ENCODE measurements at regions not wholly inside any gene's neighbourhood (a gene's known extent, or its start where the extent isn't known, plus 50 kb on each side); places are given as distances from the start of the nearest gene placed in this dataset.

DNA sequence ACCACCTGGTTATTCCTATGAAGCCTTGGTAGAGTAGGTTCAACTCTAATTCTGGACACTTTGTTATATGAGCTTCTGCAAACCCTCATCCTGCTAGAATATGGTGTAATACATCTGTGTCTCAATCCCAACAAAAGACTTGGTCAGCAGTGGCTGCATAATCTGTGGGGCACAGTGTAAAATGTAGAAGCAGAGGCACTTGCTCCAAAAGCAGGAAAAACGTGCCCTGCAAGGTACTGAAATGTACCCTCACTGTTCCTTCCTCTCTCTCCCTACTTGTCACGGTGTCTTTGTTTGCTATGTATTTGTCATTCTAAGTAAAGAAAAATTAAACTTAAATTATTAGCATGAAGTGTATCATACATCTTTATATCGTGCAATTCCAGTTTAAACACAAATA, 267.9 kb downstream of the BCL11B start:
- no peak overlapping the region for H3K27ac ChIP-seq (replicated peaks; ENCODE audit: low read length)
- no CpG with 5 or more reads among the region's 3 CpGs for whole genome bisulfite sequencing, 2 donors (ENCODE audit: extremely low coverage in 2 of 2, insufficient read length in 2 of 2, insufficient replicate concordance in 1 of 2)
- H2BK5ac ChIP-seq (ENCODE audit: low read length) = no peak overlapping the region
- no peak overlapping the region for H3K18ac ChIP-seq (ENCODE audit: low read length)
- H2BK12ac ChIP-seq (ENCODE audit: low read length) = no peak overlapping the region
- no peaks in the 10 kb centered on the region for H3K79me1 ChIP-seq (ENCODE audit: low read depth, low read length)
- H2AK5ac ChIP-seq (ENCODE audit: low read depth, low read length) = no peak overlapping the region
- H2BK120ac ChIP-seq (ENCODE audit: low read depth, low read length) = no peak overlapping the region
- H3K9ac ChIP-seq (ENCODE audit: low read depth, low read length, poor library complexity) = no peak overlapping the region
- no peak overlapping the region for H2BK15ac ChIP-seq (ENCODE audit: low read length)
- H3K9me3 ChIP-seq (replicated peaks in 1 of 2; ENCODE audit: control insufficient read depth in 2 of 2, insufficient read depth in 1 of 2, low read depth in 1 of 2, low read length in 2 of 2) = no peaks in the 10 kb centered on the region
- no peak overlapping the region for H3K4me3 ChIP-seq (ENCODE audit: low read length in 2 of 2)
- no peaks in the 10 kb centered on the region for H3K36me3 ChIP-seq (replicated peaks in 1 of 2; ENCODE audit: control insufficient read depth in 2 of 2, insufficient read depth in 2 of 2, low read length in 2 of 2)
- no peak overlapping the region for H3K14ac ChIP-seq (ENCODE audit: low read length)
- H4K91ac ChIP-seq (ENCODE audit: low read depth, low read length, poor library complexity) = no peak overlapping the region
- no peak overlapping the region for H4K8ac ChIP-seq (ENCODE audit: low read depth, low read length)
- H3K27me3 ChIP-seq (ENCODE audit: control insufficient read depth in 3 of 3, insufficient read depth in 3 of 3, low read depth in 1 of 3, low read length in 3 of 3) = peaks cover 0 to 2% (median 0%) of the 10 kb centered on the region in 3 experiments
- peaks cover 0 to 2% of the 10 kb centered on the region in 2 donors for H3K4me1 ChIP-seq (ENCODE audit: control insufficient read depth in 2 of 2, insufficient read depth in 1 of 2, low read depth in 1 of 2, low read length in 2 of 2)
- no peak overlapping the region for H3K23ac ChIP-seq (ENCODE audit: low read depth, low read length, poor library complexity)
- no peak overlapping the region for H3K4ac ChIP-seq (ENCODE audit: low read length)
- no peak for DNase-seq (ENCODE audit: low spot score)
- no peak overlapping the region for H3K4me2 ChIP-seq (ENCODE audit: insufficient read depth, low read length, poor library complexity, severe bottlenecking)
- no peak overlapping the region for H2AFZ ChIP-seq (ENCODE audit: low read length)

DNA sequence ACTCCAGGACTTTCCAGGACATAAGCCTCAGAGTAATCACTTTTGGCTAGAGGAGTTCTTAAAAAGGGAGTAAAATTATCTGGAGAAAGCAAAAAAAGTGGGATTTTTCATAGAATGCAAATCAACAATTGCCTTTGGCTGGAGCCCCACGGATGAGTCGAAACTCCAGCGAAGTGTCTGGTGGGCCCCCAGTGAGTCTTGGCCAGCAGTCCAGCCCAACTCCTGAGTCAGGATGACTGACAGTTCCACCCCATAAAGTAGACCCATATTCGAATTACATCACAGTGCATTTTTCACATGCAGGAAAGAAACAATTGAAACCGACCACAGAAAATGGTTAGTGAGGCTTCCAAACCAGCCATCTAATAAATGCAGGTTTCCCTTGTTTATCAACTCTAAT, 265.7 kb downstream of the BCL11B start:
- Histone ChIP-seq H2BK5ac (ENCODE audit: low read length) (no peak overlapping the region), H3K36me3 (replicated peaks in 1 of 2; ENCODE audit: control insufficient read depth in 2 of 2, insufficient read depth in 2 of 2, low read length in 2 of 2) (no peaks in the 10 kb centered on the region), H4K91ac (ENCODE audit: low read depth, low read length, poor library complexity) (no peak overlapping the region), H2BK12ac (ENCODE audit: low read length) (no peak overlapping the region), H3K27me3 (ENCODE audit: control insufficient read depth in 3 of 3, insufficient read depth in 3 of 3, low read depth in 1 of 3, low read length in 3 of 3) (peaks cover 0 to 2% (median 0%) of the 10 kb centered on the region in 3 experiments), H4K8ac (ENCODE audit: low read depth, low read length) (no peak overlapping the region), H3K4me2 (ENCODE audit: insufficient read depth, low read length, poor library complexity, severe bottlenecking) (no peak overlapping the region), H3K79me1 (ENCODE audit: low read depth, low read length) (no peaks in the 10 kb centered on the region), H2AK5ac (ENCODE audit: low read depth, low read length) (no peak overlapping the region), H3K9ac (ENCODE audit: low read depth, low read length, poor library complexity) (no peak overlapping the region), H2AFZ (ENCODE audit: low read length) (no peak overlapping the region), H3K9me3 (replicated peaks in 1 of 2; ENCODE audit: control insufficient read depth in 2 of 2, insufficient read depth in 1 of 2, low read depth in 1 of 2, low read length in 2 of 2) (no peaks in the 10 kb centered on the region), H3K23ac (ENCODE audit: low read depth, low read length, poor library complexity) (no peak overlapping the region), H3K4me3 (ENCODE audit: low read length in 2 of 2) (no peak overlapping the region), H3K14ac (ENCODE audit: low read length) (no peak overlapping the region), H3K18ac (ENCODE audit: low read length) (no peak overlapping the region), H2BK120ac (ENCODE audit: low read depth, low read length) (no peak overlapping the region), H3K27ac (replicated peaks; ENCODE audit: low read length) (no peak overlapping the region), H2BK15ac (ENCODE audit: low read length) (no peak overlapping the region), H3K4me1 (ENCODE audit: control insufficient read depth in 2 of 2, insufficient read depth in 1 of 2, low read depth in 1 of 2, low read length in 2 of 2) (peaks cover 0 to 2% of the 10 kb centered on the region in 2 donors), H3K4ac (ENCODE audit: low read length) (no peak overlapping the region)
- no CpG with 5 or more reads among the region's 5 CpGs for WGBS, 2 donors (ENCODE audit: extremely low coverage in 2 of 2, insufficient read length in 2 of 2, insufficient replicate concordance in 1 of 2)
- DNase-seq (ENCODE audit: low spot score) = no peak

DNA sequence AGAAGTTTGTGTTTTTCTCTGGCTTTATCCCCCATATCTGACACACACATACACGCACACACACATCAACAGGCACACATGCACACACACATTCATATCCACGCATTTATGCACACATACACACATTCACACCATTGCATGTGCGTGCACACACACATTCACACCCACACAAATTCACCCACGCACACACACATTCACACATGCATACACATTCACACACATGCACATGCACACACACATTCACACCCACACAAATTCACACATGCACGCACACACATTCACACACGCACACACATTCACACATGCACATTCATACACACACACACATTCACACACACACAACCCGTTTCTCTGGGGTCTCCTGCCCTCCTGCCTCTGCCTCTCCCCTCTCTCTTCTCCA, 264.2 kb downstream of the BCL11B start:
- no peak overlapping the region for H2BK5ac ChIP-seq (ENCODE audit: low read length)
- H3K27me3 ChIP-seq (ENCODE audit: control insufficient read depth in 3 of 3, insufficient read depth in 3 of 3, low read depth in 1 of 3, low read length in 3 of 3) = peaks cover 0 to 2% (median 0%) of the 10 kb centered on the region in 3 experiments
- no peak overlapping the region for H3K23ac ChIP-seq (ENCODE audit: low read depth, low read length, poor library complexity)
- peak overlapping the region; percentile 30 for H2AK5ac ChIP-seq (ENCODE audit: low read depth, low read length)
- no peak overlapping the region for H4K8ac ChIP-seq (ENCODE audit: low read depth, low read length)
- DNase-seq (ENCODE audit: low spot score) = no peak
- no peak overlapping the region for H3K27ac ChIP-seq (replicated peaks; ENCODE audit: low read length)
- no peak overlapping the region for H3K4me3 ChIP-seq (ENCODE audit: low read length in 2 of 2)
- H3K79me1 ChIP-seq (ENCODE audit: low read depth, low read length) = no peaks in the 10 kb centered on the region
- H2AFZ ChIP-seq (ENCODE audit: low read length) = no peak overlapping the region
- no peak overlapping the region for H2BK120ac ChIP-seq (ENCODE audit: low read depth, low read length)
- no peaks in the 10 kb centered on the region for H3K36me3 ChIP-seq (replicated peaks in 1 of 2; ENCODE audit: control insufficient read depth in 2 of 2, insufficient read depth in 2 of 2, low read length in 2 of 2)
- peaks cover 0 to 2% of the 10 kb centered on the region in 2 donors for H3K4me1 ChIP-seq (ENCODE audit: control insufficient read depth in 2 of 2, insufficient read depth in 1 of 2, low read depth in 1 of 2, low read length in 2 of 2)
- no peak overlapping the region for H3K14ac ChIP-seq (ENCODE audit: low read length)
- H2BK12ac ChIP-seq (ENCODE audit: low read length) = no peak overlapping the region
- peak overlapping the region; percentile 82 for H4K91ac ChIP-seq (ENCODE audit: low read depth, low read length, poor library complexity)
- no peak overlapping the region for H3K18ac ChIP-seq (ENCODE audit: low read length)
- H3K9ac ChIP-seq (ENCODE audit: low read depth, low read length, poor library complexity) = no peak overlapping the region
- H3K4ac ChIP-seq (ENCODE audit: low read length) = no peak overlapping the region
- no peak overlapping the region for H3K4me2 ChIP-seq (ENCODE audit: insufficient read depth, low read length, poor library complexity, severe bottlenecking)
- H2BK15ac ChIP-seq (ENCODE audit: low read length) = no peak overlapping the region
- H3K9me3 ChIP-seq (replicated peaks in 1 of 2; ENCODE audit: control insufficient read depth in 2 of 2, insufficient read depth in 1 of 2, low read depth in 1 of 2, low read length in 2 of 2) = no peaks in the 10 kb centered on the region
- WGBS, 2 donors (ENCODE audit: extremely low coverage in 2 of 2, insufficient read length in 2 of 2, insufficient replicate concordance in 1 of 2) = no CpG with 5 or more reads among the region's 7 CpGs

DNA sequence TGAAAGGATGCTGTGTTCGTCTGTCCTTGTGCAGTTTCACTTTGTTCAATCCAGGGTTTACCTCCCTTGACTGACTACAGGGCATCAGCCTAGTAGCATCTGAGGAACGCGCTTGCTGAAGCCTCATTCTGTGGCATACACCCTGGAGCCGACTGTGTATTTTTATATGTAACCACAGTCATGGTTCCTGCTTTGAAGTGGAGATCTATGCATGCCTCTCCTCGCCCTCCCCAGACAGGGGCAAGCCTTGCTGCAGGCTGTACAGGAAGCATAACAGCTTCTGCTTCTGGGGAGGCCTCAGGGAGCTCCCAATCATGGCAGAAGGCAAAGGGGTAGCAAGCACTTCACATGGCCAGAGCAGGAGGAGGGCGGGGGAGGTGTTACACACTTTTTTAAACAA, 262.1 kb downstream of the BCL11B start:
- no CpG with 5 or more reads among the region's 6 CpGs for WGBS, 2 donors (ENCODE audit: extremely low coverage in 2 of 2, insufficient read length in 2 of 2, insufficient replicate concordance in 1 of 2)
- H2BK15ac ChIP-seq (ENCODE audit: low read length) = no peak overlapping the region
- no peak overlapping the region for H3K9ac ChIP-seq (ENCODE audit: low read depth, low read length, poor library complexity)
- H3K27ac ChIP-seq (replicated peaks; ENCODE audit: low read length) = no peak overlapping the region
- no peak overlapping the region for H3K23ac ChIP-seq (ENCODE audit: low read depth, low read length, poor library complexity)
- no peak for DNase-seq (ENCODE audit: low spot score)
- H3K4ac ChIP-seq (ENCODE audit: low read length) = no peak overlapping the region
- no peak overlapping the region for H4K91ac ChIP-seq (ENCODE audit: low read depth, low read length, poor library complexity)
- H3K4me1 ChIP-seq (ENCODE audit: control insufficient read depth in 2 of 2, insufficient read depth in 1 of 2, low read depth in 1 of 2, low read length in 2 of 2) = peaks cover 0 to 2% of the 10 kb centered on the region in 2 donors
- H3K9me3 ChIP-seq (replicated peaks in 1 of 2; ENCODE audit: control insufficient read depth in 2 of 2, insufficient read depth in 1 of 2, low read depth in 1 of 2, low read length in 2 of 2) = no peaks in the 10 kb centered on the region
- no peak overlapping the region for H3K14ac ChIP-seq (ENCODE audit: low read length)
- H2AK5ac ChIP-seq (ENCODE audit: low read depth, low read length) = no peak overlapping the region
- H3K27me3 ChIP-seq (ENCODE audit: control insufficient read depth in 3 of 3, insufficient read depth in 3 of 3, low read depth in 1 of 3, low read length in 3 of 3) = peaks cover 0 to 2% (median 0%) of the 10 kb centered on the region in 3 experiments
- H2BK5ac ChIP-seq (ENCODE audit: low read length) = no peak overlapping the region
- H3K36me3 ChIP-seq (replicated peaks in 1 of 2; ENCODE audit: control insufficient read depth in 2 of 2, insufficient read depth in 2 of 2, low read length in 2 of 2) = no peaks in the 10 kb centered on the region
- H3K18ac ChIP-seq (ENCODE audit: low read length) = no peak overlapping the region
- H3K4me2 ChIP-seq (ENCODE audit: insufficient read depth, low read length, poor library complexity, severe bottlenecking) = no peak overlapping the region
- no peaks in the 10 kb centered on the region for H3K79me1 ChIP-seq (ENCODE audit: low read depth, low read length)
- H4K8ac ChIP-seq (ENCODE audit: low read depth, low read length) = no peak overlapping the region
- H2BK12ac ChIP-seq (ENCODE audit: low read length) = no peak overlapping the region
- no peak overlapping the region for H3K4me3 ChIP-seq (ENCODE audit: low read length in 2 of 2)
- no peak overlapping the region for H2BK120ac ChIP-seq (ENCODE audit: low read depth, low read length)
- H2AFZ ChIP-seq (ENCODE audit: low read length) = no peak overlapping the region
